Heart left ventricle (tissue), 16 donors: ENCODE measurements at regions not wholly inside any gene's neighbourhood (a gene's known extent, or its start where the extent isn't known, plus 50 kb on each side); places are given as distances from the start of the nearest gene placed in this dataset.
"Not testable (repeated sequence)": the region's sequence is repeated elsewhere in the genome, so short reads cannot be mapped to it uniquely, and the experiment has no call there.

Source experiments
- ATAC-seq, 4 donors: fragments of 200-7000 bp; cut with Tn5 transposase; one replicate each; pipeline ENCODE4 v1.9.1; 2020 to 2022; ENCODE audit warnings: moderate library complexity in 4 of 4, mild to moderate bottlenecking in 3 of 4, moderate number of reproducible peaks in 1 of 4
- DNase-seq, 5 donors: peaks; one replicate each; pipeline ENCODE4 v3.0.0-alpha.2; 2020
- H3K27ac ChIP-seq, 12 donors: fragments of 200-600 bp; sonication (generic) in 4 of 12; one replicate each; pipeline versions ENCODE4 v1.5.0 to v1.8.0; 2016 to 2022; ENCODE audit warnings: mild to moderate bottlenecking in 2 of 12
- H3K27me3 ChIP-seq, 9 donors: fragments of 200-600 bp; sonication (generic) in 2 of 9; one replicate each; pipeline versions ENCODE4 v1.5.1 to v1.8.0; 2016 to 2022; ENCODE audit warnings: mild to moderate bottlenecking in 3 of 9
- H3K36me3 ChIP-seq, 9 donors: fragments of 200-600 bp; sonication (generic) in 2 of 9; one replicate each; pipeline versions ENCODE4 v1.5.0 to v1.8.0; 2018 to 2022; ENCODE audit warnings: mild to moderate bottlenecking in 2 of 9
- H3K4me1 ChIP-seq, 12 donors: fragments of 200-600 bp; sonication (generic) in 4 of 12; one replicate each; pipeline versions ENCODE4 v1.5.0 to v1.8.0; 2016 to 2022; ENCODE audit warnings: mild to moderate bottlenecking in 3 of 12
- H3K4me3 ChIP-seq, 12 donors: fragments of 200-600 bp; sonication (generic) in 4 of 12; one replicate each; pipeline versions ENCODE4 v1.5.0 to v1.8.0; 2017 to 2022; ENCODE audit warnings: mild to moderate bottlenecking in 9 of 12, moderate library complexity in 4 of 12
- H3K9me3 ChIP-seq, 12 donors: fragments of 200-600 bp; sonication (generic) in 4 of 12; one replicate each; pipeline versions ENCODE4 v1.5.0 to v1.8.0; 2016 to 2022; ENCODE audit warnings: mild to moderate bottlenecking in 1 of 12
- POLR2A ChIP-seq, 2 donors: fragments of 450-650 bp; IDR thresholded peaks; one replicate each; pipeline ENCODE4 v1.6.1; 2017; ENCODE audit warnings: antibody characterized with exemption in 2 of 2, mild to moderate bottlenecking in 2 of 2, moderate library complexity in 2 of 2
- WGBS, 4 donors: extraction: QIAGEN DNeasy Blood & Tissue Kit in 2 of 4; methylation state at CpG; one replicate each; pipeline versions ENCODE4 v1.1.5 to v1.1.7; 2013 to 2018; 5-methylcytosine and 5-hydroxymethylcytosine counted together
- intact Hi-C, 10 donors: fragments of 100-400 bp; cut with DNase I; formaldehyde crosslinking; loops; one replicate each; pipeline versions ENCODE4 v1.11.1 to v1.14.2; 2022
- TF ChIP-seq, protein P1 (sequence below), 12 donors: fragments of 200-600 bp; sonication (generic) in 4 of 12; IDR thresholded peaks; one replicate each; pipeline versions ENCODE4 v1.5.0 to v1.8.0; 2018 to 2022; ENCODE audit warnings: antibody characterized with exemption in 12 of 12, mild to moderate bottlenecking in 5 of 12
- donor health status: ischemic (EF 13 %, LVEDD 7.1; RV severe dilation, severe dysfunction).
- donor health status: healthy with polysubstance abuse.
- donor health status: DM: no; HTN: yes; CAD: no.
- donor health status: DM: no; HTN: no; CAD: no.
- donor health status: ischemic (EF 25% LVEDD 6.9; RV normal size, moderate dysfunction).
- donor health status: ischemic (EF 25% LVEDD 5.7; RV mildly dilated, moderate dysfunction).
- donor health status: healthy.
- donor health status: DM: yes; HTN: yes; CAD: no.
- donor health status: ischemic (EF 35%, LVEDD 5.7; RV mildly dilated, moderate dysfunction).
- donor health status: nonischemic (EF 11% LVEDD 7.7; RV severe dilation, severe dysfunction).
- donor health status: DM: yes; HTN: yes; CAD: no.
- donor health status: PGD.
- donor health status: ischemic (EF 29% LVEDD 5.4; RV normal size, mild dysfunction).
- donor health status: nonischemic (EF 23%, LVEDD 6.1; RV moderate dilation, normal function).

DNA sequence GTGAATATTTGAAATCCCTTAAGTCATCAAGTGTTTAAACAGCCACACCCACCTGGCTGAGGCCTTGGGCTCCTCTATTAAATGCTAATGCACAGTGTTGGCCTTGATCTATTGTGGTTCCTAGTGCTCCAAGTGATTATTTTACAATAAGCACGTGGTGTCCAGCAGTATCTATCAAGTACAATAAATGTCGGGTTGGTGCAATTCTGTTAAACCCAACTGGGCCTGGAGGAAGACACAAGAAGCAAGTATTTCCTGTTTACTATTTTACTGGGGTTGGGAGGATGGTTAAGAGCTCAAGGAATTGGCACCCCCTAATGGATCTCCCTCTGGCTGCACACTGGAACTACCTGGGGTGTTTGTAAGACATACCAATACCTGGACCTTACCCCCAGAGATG, 72.1 kb upstream of the HNF1B start:
- DNase-seq (no peak), ATAC-seq (no peak)
- intact Hi-C loops: loop anchor here in 5 of 10 donors (5.0 to 10.0 kb wide), 3 partner anchors 62 to 165 kb away; no protein-coding TSS in a partner anchor
- H3K4me1 ChIP-seq: peaks cover 0 to 12% (median 0%) of the 10 kb centered on the region in 12 donors
- H3K27ac ChIP-seq: no peak overlapping the region
- H3K4me3 ChIP-seq: no peak overlapping the region
- no peak for TF ChIP-seq POLR2A (IDR thresholded peaks at IDR 0.05)
- TF ChIP-seq, protein P1, sequence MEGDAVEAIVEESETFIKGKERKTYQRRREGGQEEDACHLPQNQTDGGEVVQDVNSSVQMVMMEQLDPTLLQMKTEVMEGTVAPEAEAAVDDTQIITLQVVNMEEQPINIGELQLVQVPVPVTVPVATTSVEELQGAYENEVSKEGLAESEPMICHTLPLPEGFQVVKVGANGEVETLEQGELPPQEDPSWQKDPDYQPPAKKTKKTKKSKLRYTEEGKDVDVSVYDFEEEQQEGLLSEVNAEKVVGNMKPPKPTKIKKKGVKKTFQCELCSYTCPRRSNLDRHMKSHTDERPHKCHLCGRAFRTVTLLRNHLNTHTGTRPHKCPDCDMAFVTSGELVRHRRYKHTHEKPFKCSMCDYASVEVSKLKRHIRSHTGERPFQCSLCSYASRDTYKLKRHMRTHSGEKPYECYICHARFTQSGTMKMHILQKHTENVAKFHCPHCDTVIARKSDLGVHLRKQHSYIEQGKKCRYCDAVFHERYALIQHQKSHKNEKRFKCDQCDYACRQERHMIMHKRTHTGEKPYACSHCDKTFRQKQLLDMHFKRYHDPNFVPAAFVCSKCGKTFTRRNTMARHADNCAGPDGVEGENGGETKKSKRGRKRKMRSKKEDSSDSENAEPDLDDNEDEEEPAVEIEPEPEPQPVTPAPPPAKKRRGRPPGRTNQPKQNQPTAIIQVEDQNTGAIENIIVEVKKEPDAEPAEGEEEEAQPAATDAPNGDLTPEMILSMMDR (IDR thresholded peaks at IDR 0.05): no peak
- 38 to 50% (median 41%) methylated on average over 2 of the region's 2 CpGs for WGBS, 4 donors
- H3K36me3 ChIP-seq: no peaks in the 10 kb centered on the region
- peaks cover 0 to 24% (median 0%) of the 10 kb centered on the region in 9 donors for H3K27me3 ChIP-seq
- H3K9me3 ChIP-seq: peaks cover 0 to 3% (median 0%) of the 10 kb centered on the region in 12 donors

DNA sequence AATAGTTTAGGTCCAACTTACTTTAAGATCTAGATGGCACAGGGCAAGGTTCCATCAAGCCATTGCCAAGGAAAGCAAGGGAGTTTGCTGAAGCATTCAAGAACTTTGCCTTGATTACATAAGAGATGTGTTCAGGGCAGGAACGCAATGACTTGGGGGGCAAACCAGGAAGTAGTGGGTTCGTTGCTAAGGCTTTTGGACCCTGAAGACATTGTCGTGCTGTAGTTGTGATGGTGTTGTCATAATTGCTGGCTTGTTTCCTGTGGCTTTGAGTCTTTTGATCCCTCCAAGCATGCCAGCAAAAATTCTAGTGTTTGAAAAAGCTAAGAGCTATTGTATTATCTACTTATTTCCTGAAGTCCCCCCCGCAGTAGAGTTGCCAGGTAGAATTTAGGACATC, 70.7 kb upstream of the HNF1B start:
- peaks cover 0 to 26% (median 0%) of the 10 kb centered on the region in 9 donors for H3K27me3 ChIP-seq
- intact Hi-C loops: loop anchor here in 5 of 10 donors (2.0 to 10.0 kb wide), 4 partner anchors 61 to 165 kb away; no protein-coding TSS in a partner anchor
- ATAC-seq: no peak
- no peaks in the 10 kb centered on the region for H3K36me3 ChIP-seq
- TF ChIP-seq, protein P1 (IDR thresholded peaks at IDR 0.05): no peak
- no peak for TF ChIP-seq POLR2A (IDR thresholded peaks at IDR 0.05)
- WGBS, 4 donors: 61 to 64% (median 63%) methylated on average over 4 of the region's 4 CpGs
- H3K4me3 ChIP-seq: no peak overlapping the region
- no peak overlapping the region for H3K27ac ChIP-seq
- DNase-seq: no peak
- peaks cover 0 to 9% (median 0%) of the 10 kb centered on the region in 12 donors for H3K4me1 ChIP-seq
- peaks cover 0 to 4% (median 0%) of the 10 kb centered on the region in 12 donors for H3K9me3 ChIP-seq

DNA sequence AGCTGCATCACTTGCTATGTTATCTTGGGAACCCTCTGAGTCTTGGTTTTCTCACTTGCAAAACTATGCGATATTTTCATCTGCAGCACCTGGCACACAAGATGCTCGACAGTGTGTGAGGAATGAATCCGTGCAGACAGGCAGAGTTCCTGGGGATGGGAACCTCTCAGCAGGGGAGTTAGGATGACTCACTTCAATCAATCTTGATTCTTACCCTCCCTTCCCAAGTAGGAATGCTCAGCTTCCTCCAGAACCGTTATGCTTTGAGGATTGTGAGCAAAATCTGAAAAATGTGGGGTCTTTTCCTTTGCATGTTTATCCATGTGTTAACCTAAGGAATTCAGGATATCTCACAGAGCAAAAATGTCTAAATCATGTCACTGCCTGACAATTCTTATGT, 68.9 kb upstream of the HNF1B start:
- no peak for ATAC-seq
- H3K36me3 ChIP-seq: no peaks in the 10 kb centered on the region
- intact Hi-C loops: loop anchor here in 4 of 10 donors (2.0 to 10.0 kb wide), 4 partner anchors 59 to 166 kb away; no protein-coding TSS in a partner anchor
- no peak for DNase-seq
- no peak overlapping the region for H3K27ac ChIP-seq
- no peaks in the 10 kb centered on the region for H3K4me1 ChIP-seq
- TF ChIP-seq, protein P1 (IDR thresholded peaks at IDR 0.05): no peak
- no peak for TF ChIP-seq POLR2A (IDR thresholded peaks at IDR 0.05)
- peaks cover 0 to 4% (median 0%) of the 10 kb centered on the region in 12 donors for H3K9me3 ChIP-seq
- H3K27me3 ChIP-seq: peaks cover 0 to 26% (median 0%) of the 10 kb centered on the region in 9 donors
- no peak overlapping the region for H3K4me3 ChIP-seq
- WGBS, 4 donors: 15 to 45% (median 42%) methylated on average over 4 of the region's 4 CpGs

DNA sequence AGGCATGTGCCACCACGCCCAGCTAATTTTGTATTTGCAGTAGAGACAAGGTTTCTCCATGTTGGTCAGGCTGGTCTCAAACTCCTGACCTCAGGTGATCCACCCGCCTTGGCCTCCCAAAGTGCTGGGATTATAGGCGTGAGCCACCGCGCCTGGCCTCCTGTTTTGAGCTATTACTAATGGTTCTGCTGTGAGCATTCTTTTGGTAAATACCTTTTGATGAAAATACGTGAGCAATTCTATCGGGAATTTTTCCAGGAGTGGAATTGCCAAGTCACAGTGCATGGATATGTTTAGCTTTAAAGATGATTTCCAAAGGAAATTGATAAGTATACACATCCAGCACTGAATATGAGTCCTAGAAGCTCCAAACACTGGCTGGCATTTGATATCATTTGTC, 64.0 kb upstream of the HNF1B start:
- 84 to 91% (median 88%) methylated on average over 7 of the region's 7 CpGs for WGBS, 4 donors
- H3K36me3 ChIP-seq, H3K9me3 ChIP-seq, DNase-seq, H3K4me3 ChIP-seq, H3K27ac ChIP-seq, ATAC-seq, intact Hi-C loops, H3K4me1 ChIP-seq: not testable (repeated sequence)
- peaks cover 0 to 18% (median 0%) of the 10 kb centered on the region in 9 donors for H3K27me3 ChIP-seq
